Glomerular visceral epithelial cell (primary cell): ENCODE measurements at regions not wholly inside any gene's neighbourhood (a gene's known extent, or its start where the extent isn't known, plus 50 kb on each side); places are given as distances from the start of the nearest gene placed in this dataset.
A peak's percentile ranks its signal among the peaks of the same experiment; 100 is the strongest.

ENCODE experiments used
- DNase-seq: peaks from one replicate; pipeline ENCODE4 v3.0.0-alpha.2; 2016; ENCODE audit errors: extremely low spot score

- no peak for DNase-seq
These were observed 109.2 kb upstream of the ADGRF1 start for GRCh38 chr6:47151232-47151898.

DNA sequence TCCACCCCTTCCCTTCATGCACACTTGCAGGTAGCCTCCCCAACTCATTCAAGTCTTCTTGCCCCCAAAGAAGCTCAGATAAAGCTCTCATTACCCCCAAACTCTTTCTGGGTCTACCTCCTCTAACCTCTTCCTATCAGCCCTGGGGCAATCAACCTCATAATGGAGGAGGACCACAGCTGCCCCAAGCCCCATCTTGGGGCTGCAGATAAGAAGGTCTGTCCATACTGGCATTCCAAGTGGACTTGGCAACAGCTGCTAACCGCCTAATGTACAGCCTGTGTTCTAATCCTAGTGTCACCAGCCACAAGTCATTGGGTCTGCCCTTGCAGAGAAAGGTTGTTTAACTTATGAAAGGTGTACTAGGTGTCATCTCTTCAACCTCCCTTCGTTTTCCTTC lies 107.4 kb upstream of the ADGRF1 start:
- DNase-seq, result no peak

GRCh38 chr6:47149066-47149465 lies 106.9 kb upstream of the ADGRF1 start:
- no peak for DNase-seq

- DNase-seq, result no peak
These were observed 105.8 kb upstream of the ADGRF1 start for GRCh38 chr6:47147836-47148344.

DNA sequence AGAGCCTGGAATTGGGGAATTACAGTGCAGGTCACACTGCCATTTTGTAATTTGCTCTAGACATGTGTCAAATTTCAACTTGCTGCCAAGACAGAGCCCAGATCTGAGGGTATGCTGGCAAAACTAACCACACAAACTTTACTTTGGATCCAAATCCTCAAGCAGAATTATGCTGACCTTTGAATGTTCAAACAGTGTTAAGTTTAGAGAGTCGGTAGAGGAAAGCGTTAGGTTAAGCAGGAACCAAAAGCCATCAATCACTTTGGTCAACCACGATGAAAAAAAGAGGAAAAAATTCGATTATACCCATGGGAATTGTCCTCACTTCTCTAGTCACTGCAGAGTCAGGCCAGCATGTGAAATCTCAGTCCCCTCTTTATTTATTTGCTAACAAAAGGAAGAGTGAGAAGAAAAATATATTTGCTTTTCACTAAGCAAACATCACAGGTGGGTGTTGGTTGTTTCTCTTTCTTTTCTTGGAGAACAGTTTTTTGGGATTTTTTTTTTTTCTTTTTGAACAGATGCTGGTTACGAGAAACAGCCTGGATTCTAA lies 105.1 kb upstream of the ADGRF1 start:
- DNase-seq, result no peak

- no peak for DNase-seq
These were observed 104.5 kb upstream of the ADGRF1 start for GRCh38 chr6:47146431-47147174.

- DNase-seq, result no peak
These were observed 103.1 kb upstream of the ADGRF1 start for GRCh38 chr6:47145212-47145611.

DNA sequence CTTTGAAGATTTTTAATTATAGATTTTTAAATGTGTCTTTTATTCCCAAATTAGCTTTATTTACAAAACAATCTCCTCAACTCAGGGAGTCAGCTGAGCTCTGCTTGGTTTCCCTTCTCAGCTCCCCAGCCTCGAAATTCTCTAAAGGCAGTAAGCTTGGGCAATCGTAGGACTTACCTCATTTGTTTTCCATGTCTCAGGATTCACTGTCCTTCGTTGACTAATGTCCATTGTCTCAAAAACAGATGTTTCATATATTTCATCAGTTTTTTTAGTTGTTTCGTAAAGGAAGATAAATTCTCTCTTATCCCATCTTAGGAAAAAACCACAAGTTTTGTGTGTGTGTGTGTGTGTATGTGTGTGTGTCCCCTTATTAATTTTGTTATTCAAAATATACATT lies 102.2 kb upstream of the ADGRF1 start:
- no peak for DNase-seq

- DNase-seq, result no peak
These were observed 99.8 kb upstream of the ADGRF1 start for GRCh38 chr6:47141963-47142362.

- no peak for DNase-seq
These were observed 99.0 kb upstream of the ADGRF1 start for GRCh38 chr6:47141171-47141570.

DNA sequence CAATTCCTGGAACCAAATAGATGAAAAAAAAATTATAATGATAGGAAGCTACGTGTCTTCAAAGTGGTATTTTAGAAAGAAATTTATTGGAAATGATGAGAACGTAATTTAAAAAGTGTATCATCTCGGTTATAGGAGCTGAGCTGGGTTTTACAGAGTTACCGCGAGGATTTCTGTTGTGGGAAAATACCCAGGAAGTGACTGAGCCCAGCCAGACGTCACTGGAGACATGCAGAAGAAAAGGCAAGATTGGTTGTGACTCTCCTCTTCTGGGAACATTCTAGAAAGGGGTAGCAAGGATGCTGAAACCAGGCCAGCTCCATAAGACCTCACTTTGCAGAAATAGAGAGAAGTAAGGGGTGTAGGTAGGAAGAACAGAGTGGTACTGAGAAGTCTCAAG lies 95.9 kb upstream of the ADGRF1 start:
- no peak for DNase-seq

DNA sequence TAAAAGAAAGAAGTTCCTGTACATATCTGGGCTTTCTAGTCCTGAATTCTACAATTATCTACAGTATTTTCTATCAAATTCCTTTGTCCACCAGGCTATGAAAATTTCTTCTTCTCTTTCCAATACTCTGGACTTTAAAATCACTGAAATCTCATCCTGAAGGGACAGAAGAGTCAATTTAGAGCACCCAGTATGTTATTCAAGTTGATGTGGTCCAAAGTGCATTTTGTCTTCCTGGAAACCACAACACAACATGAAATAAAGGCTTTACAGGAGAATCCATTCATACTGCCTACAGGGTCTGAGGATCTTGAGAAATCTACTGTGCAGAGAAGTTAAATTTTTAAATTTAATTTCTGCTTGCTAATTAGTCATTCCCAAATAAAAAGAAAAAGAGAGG lies 94.9 kb upstream of the ADGRF1 start:
- no peak for DNase-seq

GRCh38 chr6:47135772-47136171 lies 93.6 kb upstream of the ADGRF1 start:
- peak; percentile 85 for DNase-seq

DNA sequence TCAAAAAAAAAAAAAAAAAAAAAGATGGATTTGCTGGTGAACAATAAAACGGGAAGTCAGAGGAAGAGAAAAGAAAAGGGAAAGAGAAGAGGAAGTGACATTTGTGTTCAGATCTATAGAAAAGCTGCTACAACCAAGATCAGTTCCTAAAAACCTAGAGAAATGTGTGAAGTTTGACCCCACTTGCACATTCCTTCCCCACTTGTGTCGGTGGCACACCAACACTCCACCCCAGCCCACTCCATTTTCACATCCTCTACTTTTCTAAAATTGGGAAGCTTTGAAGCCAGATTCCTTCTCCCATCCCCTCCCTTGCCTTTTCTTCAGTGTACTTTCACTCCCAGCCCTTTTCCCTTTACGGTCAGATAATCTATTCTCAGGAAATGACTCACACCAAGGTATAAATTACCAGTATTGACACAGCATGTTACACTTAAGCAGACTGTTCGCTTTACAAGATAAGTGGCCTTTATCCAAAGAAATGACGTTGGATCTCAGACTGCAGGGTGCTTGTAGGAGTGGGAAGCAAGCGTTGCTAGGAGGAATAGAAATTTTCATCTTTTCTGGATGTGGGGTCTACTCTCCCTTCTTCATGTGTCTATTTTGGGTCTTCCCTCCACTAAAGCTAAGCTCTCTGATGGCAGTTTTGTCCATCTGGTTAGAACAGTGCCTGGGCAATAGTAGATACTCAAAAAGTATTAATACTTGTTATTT lies 92.5 kb upstream of the ADGRF1 start:
- peak; percentile 77 for DNase-seq

DNA sequence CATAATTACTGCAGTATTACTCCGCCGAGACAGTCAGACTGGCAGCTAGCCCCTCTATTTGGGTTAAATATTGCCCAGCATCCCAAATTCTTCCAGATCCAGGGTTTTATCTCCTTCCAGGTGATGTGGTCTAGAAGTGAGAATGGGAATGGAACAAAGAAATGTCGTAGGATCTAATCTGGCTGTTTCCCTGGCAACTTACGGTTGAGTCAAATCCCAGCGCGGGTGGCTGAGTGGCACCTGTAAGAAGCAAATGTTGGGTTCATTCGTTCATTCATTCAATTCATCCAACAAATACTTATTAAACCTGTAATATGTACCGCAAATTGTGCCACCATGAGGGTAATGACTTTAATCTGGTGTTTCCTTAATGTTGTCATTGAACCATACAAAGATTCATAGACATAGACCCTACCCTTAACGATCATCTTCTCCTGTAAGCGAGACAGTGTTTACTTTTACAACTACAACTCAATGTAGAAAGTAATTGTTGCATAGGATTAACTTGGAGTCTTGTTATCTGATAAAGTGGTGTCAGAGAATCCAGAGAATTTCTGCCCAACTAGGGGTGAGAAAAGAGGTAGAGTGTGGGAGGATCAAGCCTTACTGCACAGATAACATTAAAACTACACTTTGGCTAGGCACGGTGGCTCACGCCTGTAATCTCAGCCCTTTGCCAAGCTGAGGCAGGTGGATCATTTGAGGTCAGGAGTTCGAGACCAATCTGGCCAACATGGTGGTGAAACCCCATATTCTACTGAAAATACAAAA lies 91.3 kb upstream of the ADGRF1 start:
- no peak for DNase-seq

- DNase-seq, result no peak
These were observed 90.6 kb upstream of the ADGRF1 start for GRCh38 chr6:47132724-47133123.

- no peak for DNase-seq
These were observed 89.6 kb upstream of the ADGRF1 start for GRCh38 chr6:47131773-47132172.

DNA sequence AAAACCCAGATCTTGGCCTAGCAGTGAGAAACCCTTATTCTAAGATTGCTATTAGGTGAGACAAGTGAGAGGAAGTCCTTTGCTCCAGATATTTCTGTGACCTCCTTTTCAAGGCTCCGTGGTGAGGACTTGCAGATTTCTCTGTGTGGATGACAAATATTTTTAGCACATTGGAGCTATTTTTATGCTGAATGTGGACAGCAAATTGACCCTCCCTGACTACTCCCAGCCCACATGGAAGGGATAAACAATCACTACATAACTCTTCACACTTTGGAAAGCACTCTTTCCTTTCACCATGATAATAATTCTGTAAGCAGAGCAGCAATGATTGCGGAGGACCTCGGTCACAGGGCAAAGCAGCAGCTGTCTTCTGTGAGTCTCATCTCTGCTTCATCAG lies 88.0 kb upstream of the ADGRF1 start:
- no peak for DNase-seq

- DNase-seq, result no peak
These were observed 87.0 kb upstream of the ADGRF1 start for GRCh38 chr6:47129129-47129528.

- DNase-seq, result peak; percentile 38
These were observed 84.7 kb upstream of the ADGRF1 start for GRCh38 chr6:47126647-47127391.

DNA sequence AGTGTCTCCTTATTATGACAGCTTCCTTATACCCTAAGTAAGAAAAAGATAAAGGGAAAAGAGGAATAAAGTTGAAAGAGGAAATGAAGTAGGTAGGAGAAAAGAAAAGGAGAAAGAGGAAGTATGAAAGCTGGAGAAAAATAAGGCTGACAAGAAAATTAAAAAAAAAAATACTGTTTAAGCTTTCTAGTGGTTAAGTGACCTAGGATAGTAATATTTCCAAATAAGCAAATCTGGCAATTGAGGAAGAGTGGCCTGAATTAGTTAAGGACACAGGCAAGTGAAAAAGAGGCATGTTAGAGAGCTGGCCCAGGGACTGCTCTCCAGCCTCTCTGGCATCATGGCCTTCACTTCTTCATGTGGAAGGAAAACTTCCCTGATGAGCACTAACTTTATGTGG lies 76.5 kb upstream of the ADGRF1 start:
- DNase-seq, result no peak
